ENCODE measurements at regions not wholly inside any gene's neighbourhood (a gene's known extent, or its start where the extent isn't known, plus 50 kb on each side); places are given as distances from the start of the nearest gene placed in this dataset.

DNA sequence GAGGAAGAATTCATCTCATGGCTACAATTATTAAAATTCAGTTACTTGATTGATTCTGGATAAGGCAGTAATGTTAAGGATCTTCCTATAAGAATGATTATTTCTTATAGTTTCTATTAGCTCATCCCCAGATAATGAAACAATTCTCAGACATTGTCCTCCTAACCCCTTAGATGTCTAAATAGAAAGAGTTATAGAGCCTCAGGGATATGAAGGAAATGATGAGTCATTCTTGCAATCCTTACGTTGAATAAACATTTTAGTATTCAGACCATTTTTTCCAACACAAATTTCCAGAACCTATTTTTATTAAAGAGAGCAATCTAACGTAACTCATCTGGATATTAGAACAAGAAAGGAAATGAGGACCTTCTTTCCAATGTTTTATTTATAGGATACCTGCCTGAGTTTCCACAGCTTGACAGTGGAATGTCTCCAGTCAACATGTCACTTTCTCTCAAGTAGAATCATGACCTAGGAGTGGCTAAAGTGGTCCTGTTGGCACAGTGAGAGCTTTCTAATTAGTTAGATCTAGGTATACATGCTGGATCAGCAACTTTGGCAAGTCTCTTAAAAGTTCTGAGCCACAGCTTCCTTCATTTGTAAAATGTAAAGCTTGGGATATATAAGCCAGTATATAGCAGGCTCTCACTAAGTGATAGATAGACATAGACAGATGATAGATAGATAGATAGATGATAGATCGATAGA, 88.0 kb upstream of the RAB27B start:
- Histone ChIP-seq H3K4me3 (no peak overlapping the region), H3K4me1 (no peaks in the 10 kb centered on the region), H3K27me3 (no peaks in the 10 kb centered on the region), H3K36me3 (no peaks in the 10 kb centered on the region), H3K27ac (no peak overlapping the region), H3K9me3 (no peaks in the 10 kb centered on the region)
- TF ChIP-seq, protein P1, sequence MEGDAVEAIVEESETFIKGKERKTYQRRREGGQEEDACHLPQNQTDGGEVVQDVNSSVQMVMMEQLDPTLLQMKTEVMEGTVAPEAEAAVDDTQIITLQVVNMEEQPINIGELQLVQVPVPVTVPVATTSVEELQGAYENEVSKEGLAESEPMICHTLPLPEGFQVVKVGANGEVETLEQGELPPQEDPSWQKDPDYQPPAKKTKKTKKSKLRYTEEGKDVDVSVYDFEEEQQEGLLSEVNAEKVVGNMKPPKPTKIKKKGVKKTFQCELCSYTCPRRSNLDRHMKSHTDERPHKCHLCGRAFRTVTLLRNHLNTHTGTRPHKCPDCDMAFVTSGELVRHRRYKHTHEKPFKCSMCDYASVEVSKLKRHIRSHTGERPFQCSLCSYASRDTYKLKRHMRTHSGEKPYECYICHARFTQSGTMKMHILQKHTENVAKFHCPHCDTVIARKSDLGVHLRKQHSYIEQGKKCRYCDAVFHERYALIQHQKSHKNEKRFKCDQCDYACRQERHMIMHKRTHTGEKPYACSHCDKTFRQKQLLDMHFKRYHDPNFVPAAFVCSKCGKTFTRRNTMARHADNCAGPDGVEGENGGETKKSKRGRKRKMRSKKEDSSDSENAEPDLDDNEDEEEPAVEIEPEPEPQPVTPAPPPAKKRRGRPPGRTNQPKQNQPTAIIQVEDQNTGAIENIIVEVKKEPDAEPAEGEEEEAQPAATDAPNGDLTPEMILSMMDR (IDR thresholded peaks at IDR 0.05): no peak
- no peak for TF ChIP-seq POLR2A (IDR thresholded peaks at IDR 0.05)
- DNase-seq: no peak
- intact Hi-C loops (cut with DNase I): no loop called here
- 61% methylated on average over 3 of the region's 3 CpGs for WGBS (ENCODE audit: insufficient coverage, low coverage, low lambda C conversion rate, missing lambda C conversion rate)
- no peak for ATAC-seq

DNA sequence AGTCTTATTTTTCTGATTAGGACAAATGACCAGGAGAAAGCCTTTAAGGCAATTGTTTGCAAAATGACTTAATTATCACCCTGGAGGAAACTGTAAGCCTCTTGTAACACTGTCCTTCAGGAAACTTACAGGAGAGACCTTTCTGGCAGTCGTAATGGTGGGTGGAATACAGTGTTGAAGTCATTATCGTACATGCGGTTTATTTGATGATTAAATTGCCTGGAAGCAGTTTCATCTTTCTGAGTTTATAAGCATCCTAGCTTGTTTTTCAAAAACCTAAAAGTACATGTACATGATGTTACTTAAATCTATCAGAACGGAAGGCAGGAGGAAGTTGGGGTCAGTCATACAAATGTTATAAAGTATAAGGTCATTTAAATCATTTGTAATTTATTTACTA, 86.2 kb upstream of the RAB27B start:
- no peaks in the 10 kb centered on the region for H3K27me3 ChIP-seq
- ATAC-seq (peak in 1 of 4 donors; percentile 36), DNase-seq (no peak)
- H3K4me3 ChIP-seq: no peak overlapping the region
- H3K9me3 ChIP-seq: no peaks in the 10 kb centered on the region
- WGBS (ENCODE audit: insufficient coverage, low coverage, low lambda C conversion rate, missing lambda C conversion rate): 78% methylated on average over 4 of the region's 4 CpGs
- H3K36me3 ChIP-seq: no peaks in the 10 kb centered on the region
- intact Hi-C loops (cut with DNase I): no loop called here
- TF ChIP-seq, protein P1 (IDR thresholded peaks at IDR 0.05): no peak
- TF ChIP-seq POLR2A (IDR thresholded peaks at IDR 0.05): no peak
- H3K27ac ChIP-seq: no peak overlapping the region
- H3K4me1 ChIP-seq: no peaks in the 10 kb centered on the region

DNA sequence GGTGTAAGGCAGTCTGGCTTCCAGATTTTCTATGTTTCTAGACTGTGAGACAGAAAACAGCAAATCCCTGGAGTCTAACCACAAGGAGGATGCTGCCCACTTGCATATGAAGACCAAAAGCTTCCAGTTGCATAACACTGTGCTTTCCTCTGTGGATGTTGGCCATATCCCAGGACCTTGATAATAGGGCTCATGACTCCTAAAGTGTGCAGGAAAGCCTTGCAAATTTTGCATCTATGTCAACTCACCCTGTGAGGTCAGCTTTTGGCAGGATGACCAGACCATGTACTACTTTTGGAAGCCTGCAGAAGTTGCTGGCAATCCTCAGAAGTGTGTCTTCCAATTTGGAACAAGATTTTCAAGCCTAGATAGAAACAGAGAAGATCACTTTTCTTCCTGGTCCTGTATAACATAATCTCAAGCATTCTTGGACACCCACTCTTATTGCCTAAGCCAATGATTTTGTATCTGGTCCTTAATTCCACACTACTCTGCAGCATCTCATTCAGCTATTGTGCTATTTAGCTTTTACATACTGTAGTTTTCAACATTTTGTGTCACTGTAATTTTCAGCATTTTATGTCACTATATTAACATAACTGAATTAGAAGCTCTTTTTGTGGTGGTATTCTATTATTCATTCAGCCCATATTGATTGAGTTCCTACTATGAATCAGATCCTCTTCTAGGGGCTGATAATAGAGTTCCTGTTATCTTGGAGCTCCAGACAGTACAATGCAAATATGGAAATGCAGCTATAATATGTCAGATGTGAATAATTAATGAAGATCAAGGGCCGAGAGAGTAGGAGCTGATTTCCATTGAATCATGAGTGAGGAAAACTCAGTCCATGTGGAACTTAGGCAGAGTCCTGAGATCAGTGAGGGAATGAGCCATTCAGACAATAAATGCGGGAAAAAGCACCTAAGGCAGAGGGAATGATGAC, 85.3 kb upstream of the RAB27B start:
- WGBS (ENCODE audit: insufficient coverage, low coverage, low lambda C conversion rate, missing lambda C conversion rate): 64% methylated on average over 2 of the region's 2 CpGs
- Histone ChIP-seq H3K27me3 (no peaks in the 10 kb centered on the region), H3K36me3 (no peaks in the 10 kb centered on the region), H3K4me1 (no peaks in the 10 kb centered on the region), H3K4me3 (no peak overlapping the region), H3K27ac (no peak overlapping the region), H3K9me3 (no peaks in the 10 kb centered on the region)
- no peak for TF ChIP-seq POLR2A (IDR thresholded peaks at IDR 0.05)
- TF ChIP-seq, protein P1 (IDR thresholded peaks at IDR 0.05): no peak
- peak in 1 of 3 donors; percentile 51 for DNase-seq
- peak; percentile 58 to 76 (median 67) for ATAC-seq
- intact Hi-C loops (cut with DNase I): no loop called here

DNA sequence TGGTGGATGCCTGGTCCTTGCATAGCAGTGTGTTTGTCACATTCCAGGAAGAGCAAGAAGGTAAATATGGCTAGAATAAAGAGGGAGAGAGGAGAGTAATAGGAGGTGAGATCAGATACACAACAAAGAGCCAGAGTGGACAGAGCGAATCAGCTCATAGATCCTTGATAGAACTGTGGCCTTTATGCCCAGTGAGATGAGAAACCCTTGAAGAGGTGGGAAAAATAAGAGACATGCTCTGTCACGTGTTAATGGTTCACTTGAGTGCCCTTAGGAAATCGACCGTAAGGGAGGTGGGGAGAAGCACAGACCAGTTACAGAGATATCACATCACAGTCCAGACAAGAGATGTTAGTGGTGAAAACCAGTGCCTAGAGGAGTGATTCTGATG, 84.7 kb upstream of the RAB27B start:
- no peaks in the 10 kb centered on the region for H3K36me3 ChIP-seq
- no peak overlapping the region for H3K4me3 ChIP-seq
- H3K4me1 ChIP-seq: no peaks in the 10 kb centered on the region
- DNase-seq (no peak), ATAC-seq (no peak)
- intact Hi-C loops (cut with DNase I): no loop called here
- H3K27ac ChIP-seq: no peak overlapping the region
- no peaks in the 10 kb centered on the region for H3K27me3 ChIP-seq
- WGBS (ENCODE audit: insufficient coverage, low coverage, low lambda C conversion rate, missing lambda C conversion rate): 70% methylated on average over 4 of the region's 4 CpGs
- no peak for TF ChIP-seq POLR2A (IDR thresholded peaks at IDR 0.05)
- TF ChIP-seq, protein P1 (IDR thresholded peaks at IDR 0.05): no peak
- no peaks in the 10 kb centered on the region for H3K9me3 ChIP-seq
